Adrenal gland (tissue), 9 donors: ENCODE measurements at regions not wholly inside any gene's neighbourhood (a gene's known extent, or its start where the extent isn't known, plus 50 kb on each side); places are given as distances from the start of the nearest gene placed in this dataset.

Experiments
- DNase-seq, 7 donors: peaks; one replicate each; pipeline ENCODE4 v3.0.0-alpha.2; 2019 to 2020
- H3K27ac ChIP-seq, 5 donors: fragments of 200-600 bp; sonication (generic) in 4 of 5; 1 replicate in 3 of 5; 2 replicates in 2 of 5; pipeline versions ENCODE4 v1.5.1 to v1.8.0; 2016 to 2020; ENCODE audit warnings: mild to moderate bottlenecking in 1 of 5
- H3K27me3 ChIP-seq: fragments of 200-600 bp; 2 replicates; pipeline ENCODE4 v1.8.0; 2021
- H3K36me3 ChIP-seq, 2 donors: fragments of 200-600 bp; replicated peaks in 1 of 2; 1 replicate in 1 of 2; 2 replicates in 1 of 2; pipeline versions ENCODE4 v1.5.1 to v1.8.0; 2018 to 2022
- H3K4me1 ChIP-seq, 2 donors: fragments of 200-600 bp; replicated peaks in 1 of 2; 1 replicate in 1 of 2; 2 replicates in 1 of 2; pipeline versions ENCODE4 v1.5.1 to v1.8.0; 2018 to 2021
- H3K4me3 ChIP-seq, 4 donors: fragments of 200-600 bp; sonication (generic) in 3 of 4; one replicate each; pipeline ENCODE4 v1.5.1; 2016 to 2018
- H3K9me3 ChIP-seq, 3 donors: fragments of 200-600 bp; sonication (generic) in 1 of 3; replicated peaks in 1 of 3; 1 replicate in 2 of 3; 2 replicates in 1 of 3; pipeline versions ENCODE4 v1.5.1 to v1.8.0; 2016 to 2021
- CTCF ChIP-seq, 6 experiments: fragments of 450-650 bp in 4 of 6; fragments of 200-600 bp in 2 of 6; sonication (generic) in 1 of 6; IDR thresholded peaks; 1 replicate in 5 of 6; 2 replicates in 1 of 6; pipeline versions ENCODE4 v1.5.1 to v1.8.0; 2016 to 2021; ENCODE audit warnings: antibody characterized with exemption in 6 of 6, mild to moderate bottlenecking in 2 of 6, moderate library complexity in 1 of 6
- POLR2A ChIP-seq, 2 donors: fragments of 450-650 bp; IDR thresholded peaks; one replicate each; pipeline ENCODE4 v1.6.1; 2017; ENCODE audit warnings: antibody characterized with exemption in 2 of 2, mild to moderate bottlenecking in 2 of 2, moderate library complexity in 1 of 2
- WGBS, 4 donors: extraction: QIAGEN DNeasy Blood & Tissue Kit in 2 of 4; methylation state at CpG; one replicate each; pipeline versions ENCODE4 v1.1.5 to v1.1.7; 2013 to 2017; 5-methylcytosine and 5-hydroxymethylcytosine counted together
- intact Hi-C, 2 donors: fragments of 100-400 bp; cut with DNase I; formaldehyde crosslinking; loops; one replicate each; pipeline versions ENCODE4 v1.14.1 to v1.15.0; 2022 to 2023
- donor health status: healthy with polysubstance abuse.
- donor health status: Bipolar disorder and iron deficiency.
- donor health status: DM: yes; HTN: yes; CAD: no.
- donor health status: DM: no; HTN: no; CAD: no.
- donor health status: DM: no; HTN: no; CAD: no.

DNA sequence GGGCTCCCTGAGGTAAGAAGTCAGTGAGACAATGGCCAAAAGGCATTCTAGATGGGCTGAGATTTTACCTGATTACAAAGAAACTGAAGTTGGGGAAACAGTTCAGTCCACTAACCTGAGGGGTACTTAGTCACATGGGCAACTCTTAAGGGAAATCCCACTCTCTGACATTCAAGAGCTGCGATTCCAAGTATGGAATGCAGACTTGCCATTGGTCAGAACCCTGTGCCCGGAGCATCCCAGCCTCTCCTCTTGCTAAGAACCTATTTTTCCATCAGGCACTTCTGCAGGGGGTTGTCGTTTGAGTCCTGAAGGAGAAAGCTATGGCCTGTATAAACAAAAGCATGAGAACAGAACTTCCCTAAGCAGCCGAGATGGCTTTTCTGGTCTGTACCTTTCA lies 434.9 kb upstream of the DAB1 start:
- no peaks in the 10 kb centered on the region for H3K27me3 ChIP-seq
- intact Hi-C loops: no loop called here
- no peaks in the 10 kb centered on the region for H3K9me3 ChIP-seq
- DNase-seq: no peak
- no peak overlapping the region for H3K27ac ChIP-seq
- H3K4me1 ChIP-seq: no peaks in the 10 kb centered on the region
- no peak overlapping the region for H3K4me3 ChIP-seq
- 34 to 58% (median 36%) methylated on average over 4 of the region's 4 CpGs for WGBS, 4 donors
- TF ChIP-seq POLR2A (IDR thresholded peaks at IDR 0.05): no peak
- TF ChIP-seq CTCF (IDR thresholded peaks at IDR 0.05): no peak
- H3K36me3 ChIP-seq: no peaks in the 10 kb centered on the region

DNA sequence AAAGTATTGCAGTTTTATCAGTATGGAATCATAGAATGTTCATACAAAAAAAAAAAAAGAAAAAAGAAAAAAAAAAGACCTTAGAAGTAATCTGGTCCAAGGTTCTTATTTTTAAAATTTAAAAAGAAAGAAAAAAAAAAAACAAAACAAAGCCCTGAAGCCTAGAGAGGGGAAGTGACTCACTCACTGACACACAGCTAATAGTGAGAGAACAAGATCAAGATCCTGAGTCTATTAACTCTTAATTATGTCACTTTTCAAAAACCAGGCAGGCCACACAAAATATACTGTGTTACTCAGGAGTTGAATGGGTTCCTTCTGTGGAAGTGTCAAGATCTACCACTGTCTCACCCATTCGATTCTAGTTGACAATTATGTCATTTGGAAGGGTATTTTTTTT lies 433.9 kb upstream of the DAB1 start:
- no peaks in the 10 kb centered on the region for H3K9me3 ChIP-seq
- no peak for TF ChIP-seq POLR2A (IDR thresholded peaks at IDR 0.05)
- TF ChIP-seq CTCF (IDR thresholded peaks at IDR 0.05): no peak
- no peaks in the 10 kb centered on the region for H3K36me3 ChIP-seq
- H3K4me1 ChIP-seq: no peaks in the 10 kb centered on the region
- H3K27ac ChIP-seq: no peak overlapping the region
- WGBS, 4 donors: 63 to 87% (median 74%) methylated on average over 1 of the region's 1 CpG
- DNase-seq: no peak
- H3K27me3 ChIP-seq: no peaks in the 10 kb centered on the region
- H3K4me3 ChIP-seq: no peak overlapping the region
- intact Hi-C loops: no loop called here

DNA sequence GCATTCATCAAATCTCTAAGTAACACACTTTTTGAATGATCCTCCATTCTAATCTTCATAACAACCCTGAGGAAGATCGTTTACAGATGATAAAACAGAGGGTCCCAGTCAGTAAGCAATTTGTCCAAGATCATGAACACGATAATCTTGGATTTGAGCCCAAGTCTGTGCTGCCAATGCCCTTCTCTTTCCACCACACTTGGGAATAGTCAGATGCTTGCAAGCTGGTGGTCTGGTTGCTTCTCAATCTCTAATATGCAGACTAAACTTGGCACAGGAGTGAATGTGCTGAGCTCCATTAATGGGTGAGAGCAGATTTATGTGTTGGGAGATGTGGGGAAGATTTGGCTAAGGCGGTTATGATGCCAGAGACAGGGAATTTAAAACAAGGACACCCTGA lies 430.6 kb upstream of the DAB1 start:
- WGBS, 4 donors: 31 to 59% (median 49%) methylated on average over 3 of the region's 3 CpGs
- no peak for DNase-seq
- Histone ChIP-seq H3K27me3 (no peaks in the 10 kb centered on the region), H3K36me3 (no peaks in the 10 kb centered on the region), H3K9me3 (no peaks in the 10 kb centered on the region), H3K4me3 (no peak overlapping the region), H3K27ac (no peak overlapping the region), H3K4me1 (no peaks in the 10 kb centered on the region)
- intact Hi-C loops: no loop called here
- no peak for TF ChIP-seq POLR2A (IDR thresholded peaks at IDR 0.05)

DNA sequence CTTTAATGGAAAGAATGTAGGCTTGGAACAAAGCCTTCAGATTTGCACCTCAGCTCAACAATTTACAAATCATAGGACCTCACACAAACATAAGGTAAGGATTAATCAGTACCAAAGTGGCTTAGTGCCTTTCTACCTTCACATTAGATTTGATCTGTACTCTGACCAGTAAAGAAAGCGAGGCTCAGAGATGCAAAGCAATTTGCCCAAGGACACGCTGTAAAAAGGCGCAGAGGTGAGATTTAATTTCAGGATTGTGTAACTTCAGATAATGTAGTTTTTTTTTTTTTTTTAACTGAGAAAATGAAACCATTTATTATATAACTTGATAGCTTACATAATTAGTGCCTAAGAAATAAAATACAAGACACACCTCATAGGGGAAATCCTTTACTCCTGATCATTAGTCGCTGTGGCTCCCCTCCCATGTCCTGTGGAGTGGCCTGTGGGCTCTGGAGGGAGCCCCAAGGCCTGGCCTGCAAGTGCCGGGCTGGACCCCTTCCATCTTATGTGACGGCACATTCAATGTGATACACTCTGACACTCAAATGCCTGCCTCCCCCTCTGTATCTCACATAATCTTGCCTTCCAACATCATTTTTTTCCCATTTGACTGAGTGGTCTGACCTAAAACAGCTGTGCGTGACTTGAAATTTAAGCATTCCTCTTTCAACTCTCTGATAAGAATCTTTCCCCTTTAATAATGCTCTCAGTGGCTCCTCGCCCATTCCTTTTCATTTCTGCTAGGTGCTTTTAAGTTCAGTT lies 426.5 kb upstream of the DAB1 start:
- Histone ChIP-seq H3K27ac (no peak overlapping the region), H3K36me3 (no peaks in the 10 kb centered on the region), H3K27me3 (no peaks in the 10 kb centered on the region), H3K4me3 (no peak overlapping the region), H3K4me1 (no peaks in the 10 kb centered on the region), H3K9me3 (no peaks in the 10 kb centered on the region)
- TF ChIP-seq CTCF (IDR thresholded peaks at IDR 0.05) (no peak), POLR2A (IDR thresholded peaks at IDR 0.05) (no peak)
- intact Hi-C loops: no loop called here
- no peak for DNase-seq
- 77 to 87% (median 79%) methylated on average over 8 of the region's 8 CpGs for WGBS, 4 donors

DNA sequence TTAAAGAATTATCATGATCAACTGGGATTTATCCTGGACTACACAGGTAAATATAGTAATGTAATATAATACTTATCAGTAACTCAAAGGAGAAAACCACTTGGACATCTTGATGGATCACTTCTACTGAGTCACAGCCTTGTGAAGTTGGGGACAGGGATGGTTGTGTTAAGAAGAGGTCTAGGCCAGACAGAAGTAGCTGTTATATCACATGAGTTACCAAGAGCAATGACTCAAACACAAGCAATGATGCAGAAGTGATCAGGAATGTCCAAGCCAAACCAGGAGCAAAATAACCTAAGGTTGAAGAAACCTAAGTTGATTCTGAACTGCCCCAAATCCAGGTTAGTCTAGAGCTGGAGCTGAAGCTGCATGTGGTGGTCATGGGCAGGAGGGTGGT lies 424.5 kb upstream of the DAB1 start:
- DNase-seq: no peak
- Histone ChIP-seq H3K36me3 (no peaks in the 10 kb centered on the region), H3K4me1 (no peaks in the 10 kb centered on the region), H3K9me3 (no peaks in the 10 kb centered on the region), H3K4me3 (no peak overlapping the region), H3K27ac (no peak overlapping the region), H3K27me3 (no peaks in the 10 kb centered on the region)
- intact Hi-C loops: no loop called here
- TF ChIP-seq CTCF (IDR thresholded peaks at IDR 0.05) (no peak), POLR2A (IDR thresholded peaks at IDR 0.05) (no peak)
